IPS-18a (cell line): ENCODE measurements at regions not wholly inside any gene's neighbourhood (a gene's known extent, or its start where the extent isn't known, plus 50 kb on each side); places are given as distances from the start of the nearest gene placed in this dataset.
"Not testable (repeated sequence)": the region's sequence is repeated elsewhere in the genome, so short reads cannot be mapped to it uniquely, and the experiment has no call there.

Experiments used
- H3K27ac ChIP-seq: one replicate; pipeline ENCODE4 v1.5.1; 2013; ENCODE audit warnings: low read length
- H3K27me3 ChIP-seq: one replicate; pipeline ENCODE4 v1.6.1; 2013; ENCODE audit warnings: mild to moderate bottlenecking, low read length; ENCODE audit not compliant: control insufficient read depth, insufficient read depth
- H3K36me3 ChIP-seq: one replicate; pipeline ENCODE4 v1.6.1; 2013; ENCODE audit warnings: low read depth, low read length; ENCODE audit not compliant: control insufficient read depth
- H3K4me1 ChIP-seq: one replicate; pipeline ENCODE4 v1.6.1; 2013; ENCODE audit warnings: low read depth, low read length; ENCODE audit not compliant: control insufficient read depth
- H3K4me3 ChIP-seq: one replicate; pipeline ENCODE4 v1.5.1; 2013; ENCODE audit warnings: low read length
- H3K9ac ChIP-seq: one replicate; pipeline ENCODE4 v1.6.1; 2013; ENCODE audit warnings: mild to moderate bottlenecking, low read length, moderate library complexity
- H3K9me3 ChIP-seq: one replicate; pipeline ENCODE4 v1.6.1; 2013; ENCODE audit warnings: low read depth, low read length; ENCODE audit not compliant: control insufficient read depth

DNA sequence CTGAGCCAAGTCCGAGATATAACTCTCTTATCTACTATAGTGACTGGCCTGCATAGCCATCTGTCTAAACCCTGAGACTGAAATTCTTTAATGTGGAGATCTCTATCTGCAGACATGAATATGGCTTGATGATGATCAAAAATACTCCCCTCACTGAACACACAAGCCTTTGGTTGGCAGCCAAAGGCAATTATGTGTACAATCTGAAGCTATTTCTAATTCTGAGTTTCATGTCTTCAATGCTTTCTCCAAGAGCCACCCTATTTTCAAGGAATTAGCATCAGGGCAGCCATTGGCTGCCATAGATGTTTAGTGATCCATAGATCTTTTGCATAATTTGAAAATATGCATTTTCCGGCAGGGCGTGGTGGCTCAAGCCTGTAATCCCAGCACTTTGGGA is 168.2 kb downstream of the TGFB2 start:
- Histone ChIP-seq H3K4me3 (no peak overlapping the region), H3K9me3 (peaks cover 8% of the 10 kb centered on the region), H3K9ac (no peak overlapping the region), H3K27ac (no peak overlapping the region), H3K4me1 (no peaks in the 10 kb centered on the region), H3K27me3 (no peaks in the 10 kb centered on the region), H3K36me3 (no peaks in the 10 kb centered on the region)

DNA sequence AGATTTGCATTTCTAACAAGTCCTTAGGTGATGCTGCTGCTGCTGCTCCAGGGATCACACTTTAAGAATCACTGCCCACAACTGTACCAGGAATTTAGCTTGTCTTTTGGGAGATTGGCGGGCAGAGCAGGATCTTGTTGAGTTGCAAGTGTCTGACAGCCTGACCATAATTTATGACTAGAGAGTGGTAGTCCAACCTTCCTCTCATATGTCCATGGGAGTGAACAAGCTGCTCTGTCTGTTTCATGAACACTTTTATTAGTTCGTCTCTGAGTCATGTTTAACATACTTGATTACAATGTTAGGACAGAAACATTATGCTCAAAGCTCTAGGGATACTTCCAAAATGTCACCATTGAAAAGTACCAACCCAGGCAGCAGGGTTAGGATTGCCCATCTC is 169.6 kb downstream of the TGFB2 start:
- Histone ChIP-seq H3K4me1 (no peaks in the 10 kb centered on the region), H3K9ac (no peak overlapping the region), H3K27ac (no peak overlapping the region), H3K9me3 (no peaks in the 10 kb centered on the region), H3K36me3 (no peaks in the 10 kb centered on the region), H3K4me3 (no peak overlapping the region), H3K27me3 (no peaks in the 10 kb centered on the region)

DNA sequence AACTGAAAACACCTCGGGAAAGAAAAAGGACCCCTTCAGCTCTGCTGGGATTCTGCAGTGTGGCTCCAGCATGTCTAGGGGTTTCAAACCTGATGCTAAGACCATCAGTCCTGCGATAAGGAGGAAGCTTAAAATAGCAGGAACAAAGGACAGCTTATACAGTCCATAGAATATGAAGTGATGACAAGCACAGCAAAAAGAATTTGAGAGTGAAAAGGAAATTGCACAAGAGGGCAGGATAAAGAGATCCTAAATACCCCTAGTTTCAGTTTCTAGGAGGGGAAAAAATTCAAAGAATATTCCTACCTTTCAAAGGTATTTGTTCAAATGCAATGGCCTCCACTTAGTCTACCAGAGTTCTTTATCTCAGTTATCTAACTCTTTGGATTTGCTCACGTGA is 171.4 kb downstream of the TGFB2 start:
- H3K4me1 ChIP-seq: no peaks in the 10 kb centered on the region
- H3K4me3 ChIP-seq: no peak overlapping the region
- H3K27me3 ChIP-seq: no peaks in the 10 kb centered on the region
- H3K9me3 ChIP-seq: no peaks in the 10 kb centered on the region
- H3K36me3 ChIP-seq: no peaks in the 10 kb centered on the region
- H3K27ac ChIP-seq: no peak overlapping the region
- H3K9ac ChIP-seq: no peak overlapping the region

DNA sequence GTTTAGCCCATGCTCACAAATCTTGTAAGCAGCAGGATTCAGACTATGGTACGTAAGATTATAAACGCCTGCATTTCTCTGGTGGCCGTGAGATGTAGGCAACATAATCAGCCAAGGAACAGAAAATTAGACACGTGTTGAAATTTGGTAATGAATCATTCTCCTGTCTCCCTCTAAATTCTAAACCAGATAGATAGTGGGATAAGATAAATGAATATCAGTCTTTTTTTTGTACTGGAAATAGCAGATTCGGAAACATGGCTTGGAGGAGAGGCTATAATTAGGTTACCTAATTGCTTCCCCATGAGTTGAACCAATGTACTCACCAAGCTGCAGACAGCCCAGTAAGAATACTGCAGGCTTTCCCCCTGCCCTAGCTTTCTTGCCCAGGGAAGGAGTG is 172.3 kb downstream of the TGFB2 start:
- Histone ChIP-seq H3K27me3 (no peaks in the 10 kb centered on the region), H3K4me3 (no peak overlapping the region), H3K9me3 (no peaks in the 10 kb centered on the region), H3K27ac (no peak overlapping the region), H3K4me1 (no peaks in the 10 kb centered on the region), H3K36me3 (no peaks in the 10 kb centered on the region), H3K9ac (no peak overlapping the region)

DNA sequence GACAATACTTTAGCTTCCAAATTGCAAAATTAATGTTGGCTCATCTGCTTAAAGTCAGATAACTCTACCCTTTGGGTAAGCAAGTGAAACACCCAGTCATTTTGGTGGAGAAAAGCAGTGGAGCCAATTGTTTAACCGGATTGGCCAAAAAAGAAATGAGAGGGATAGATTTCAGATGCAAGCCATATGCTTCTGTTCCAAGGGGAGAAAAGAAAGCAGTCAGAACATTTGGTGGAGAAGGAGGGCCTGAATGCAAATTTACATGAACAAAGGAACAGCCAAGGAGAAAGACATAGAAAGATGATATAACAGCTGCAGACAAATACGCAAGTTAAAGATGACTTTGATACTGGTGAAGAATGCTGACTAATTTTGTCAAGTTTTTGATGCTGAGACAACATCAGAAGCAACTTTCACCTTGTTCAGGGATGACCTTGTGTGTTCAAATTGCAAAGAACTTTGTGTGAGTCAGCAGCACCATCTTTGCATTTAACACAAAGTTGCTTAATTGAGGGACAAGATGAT is 173.1 kb downstream of the TGFB2 start:
- H3K9ac ChIP-seq: no peak overlapping the region
- H3K9me3 ChIP-seq: no peaks in the 10 kb centered on the region
- H3K36me3 ChIP-seq: no peaks in the 10 kb centered on the region
- H3K4me1 ChIP-seq: no peaks in the 10 kb centered on the region
- no peak overlapping the region for H3K4me3 ChIP-seq
- no peak overlapping the region for H3K27ac ChIP-seq
- H3K27me3 ChIP-seq: no peaks in the 10 kb centered on the region

DNA sequence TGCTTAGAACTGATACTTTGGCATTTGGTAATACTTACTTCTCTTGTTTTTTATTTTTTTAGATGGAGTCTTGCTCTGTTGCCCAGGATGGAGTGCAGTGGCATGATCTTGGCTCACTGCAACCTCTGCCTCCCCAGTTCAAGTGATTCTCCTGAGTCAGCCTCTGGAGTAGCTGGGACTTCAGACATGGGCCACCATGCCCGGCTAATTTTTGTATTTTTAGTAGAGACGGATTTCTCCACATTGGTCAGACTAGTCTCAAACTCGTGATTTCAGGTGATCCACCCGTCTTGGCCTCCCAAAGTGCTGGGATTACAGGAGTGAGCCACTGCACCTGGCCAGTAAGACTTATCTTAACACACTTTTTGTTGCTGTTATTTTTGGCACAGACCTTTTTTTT is 175.5 kb downstream of the TGFB2 start:
- not testable (repeated sequence) for H3K36me3 ChIP-seq, H3K27ac ChIP-seq, H3K9ac ChIP-seq, H3K9me3 ChIP-seq, H3K27me3 ChIP-seq, H3K4me1 ChIP-seq, H3K4me3 ChIP-seq

DNA sequence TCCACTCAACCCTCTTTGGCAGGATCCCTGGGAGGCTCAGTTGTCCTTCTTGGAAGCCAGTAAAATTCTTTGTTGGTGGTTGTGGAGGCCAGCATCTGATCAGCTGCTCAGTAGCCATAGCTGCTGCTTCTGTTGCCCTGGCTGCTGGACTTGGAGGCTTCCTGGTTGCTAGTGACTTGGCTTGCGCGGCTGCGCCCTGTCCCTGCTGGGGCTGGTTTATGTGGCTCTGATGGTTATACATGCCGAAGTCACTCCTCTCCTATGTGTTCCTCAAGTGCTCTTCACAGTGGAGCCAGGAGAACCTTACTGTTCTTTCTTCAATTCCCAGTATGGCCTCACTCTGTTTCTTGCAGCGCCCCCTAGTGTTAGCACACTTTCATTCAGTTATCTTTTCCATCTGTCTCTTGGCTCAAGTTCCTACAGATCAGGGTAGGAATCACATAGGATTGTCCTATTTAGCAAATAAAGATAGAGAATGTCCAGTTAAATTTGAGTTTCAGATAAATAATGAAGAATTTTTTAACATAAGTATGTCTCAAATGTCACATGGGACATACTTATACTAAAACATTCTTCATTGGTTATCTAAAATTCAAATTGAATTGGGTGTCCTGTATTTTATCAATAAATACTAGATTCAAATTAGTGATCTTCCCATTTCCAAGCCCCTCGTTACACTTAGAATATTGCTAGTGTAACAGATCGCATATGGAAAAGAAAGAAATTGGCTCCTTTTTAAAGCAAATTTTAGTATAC is 176.5 kb downstream of the TGFB2 start:
- Histone ChIP-seq H3K9ac (no peak overlapping the region), H3K36me3 (no peaks in the 10 kb centered on the region), H3K4me3 (no peak overlapping the region), H3K27ac (no peak overlapping the region), H3K27me3 (no peaks in the 10 kb centered on the region), H3K4me1 (no peaks in the 10 kb centered on the region), H3K9me3 (no peaks in the 10 kb centered on the region)

DNA sequence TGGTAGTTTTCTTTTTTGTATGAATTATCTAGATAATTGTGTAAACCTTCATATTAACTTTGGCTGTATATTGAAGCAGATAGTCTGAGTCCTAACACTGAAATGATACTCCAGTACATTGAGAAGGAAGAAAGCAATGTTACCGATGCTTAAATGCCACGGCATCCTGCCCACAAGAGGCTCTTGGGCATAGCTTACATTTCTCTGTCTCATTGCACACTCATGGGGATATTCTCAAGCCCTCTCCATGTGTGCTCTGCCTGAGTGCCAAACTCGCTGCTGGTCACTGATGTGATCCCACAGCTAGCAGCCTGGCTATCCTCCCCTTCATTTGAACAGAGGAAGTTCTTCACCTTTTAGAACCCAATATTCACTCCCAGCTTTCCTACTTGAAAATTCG is 179.4 kb downstream of the TGFB2 start:
- Histone ChIP-seq H3K27ac (no peak overlapping the region), H3K9me3 (no peaks in the 10 kb centered on the region), H3K9ac (no peak overlapping the region), H3K4me1 (no peaks in the 10 kb centered on the region), H3K36me3 (no peaks in the 10 kb centered on the region), H3K4me3 (no peak overlapping the region), H3K27me3 (no peaks in the 10 kb centered on the region)

DNA sequence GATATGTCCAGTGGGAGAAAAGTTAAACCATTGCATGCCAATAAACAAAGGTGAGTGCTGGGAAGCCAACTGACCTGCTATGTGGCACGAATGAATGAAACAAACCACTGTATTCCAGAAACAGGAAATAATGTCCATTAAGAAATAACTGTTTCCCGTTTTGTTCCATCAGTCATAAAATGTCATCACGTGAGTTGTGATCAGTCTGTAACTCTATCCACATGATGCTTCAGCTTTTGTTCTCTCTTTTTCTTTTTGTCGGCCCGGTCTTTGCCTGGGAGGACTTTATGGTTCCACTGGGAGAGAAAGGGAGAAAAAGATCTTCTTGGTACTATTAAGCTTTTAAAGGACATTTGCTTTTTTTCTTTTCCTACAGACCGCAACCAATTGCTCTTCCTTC is 179.9 kb downstream of the TGFB2 start:
- Histone ChIP-seq H3K9me3 (no peaks in the 10 kb centered on the region), H3K27me3 (no peaks in the 10 kb centered on the region), H3K9ac (no peak overlapping the region), H3K27ac (no peak overlapping the region), H3K4me3 (no peak overlapping the region), H3K36me3 (no peaks in the 10 kb centered on the region), H3K4me1 (no peaks in the 10 kb centered on the region)

DNA sequence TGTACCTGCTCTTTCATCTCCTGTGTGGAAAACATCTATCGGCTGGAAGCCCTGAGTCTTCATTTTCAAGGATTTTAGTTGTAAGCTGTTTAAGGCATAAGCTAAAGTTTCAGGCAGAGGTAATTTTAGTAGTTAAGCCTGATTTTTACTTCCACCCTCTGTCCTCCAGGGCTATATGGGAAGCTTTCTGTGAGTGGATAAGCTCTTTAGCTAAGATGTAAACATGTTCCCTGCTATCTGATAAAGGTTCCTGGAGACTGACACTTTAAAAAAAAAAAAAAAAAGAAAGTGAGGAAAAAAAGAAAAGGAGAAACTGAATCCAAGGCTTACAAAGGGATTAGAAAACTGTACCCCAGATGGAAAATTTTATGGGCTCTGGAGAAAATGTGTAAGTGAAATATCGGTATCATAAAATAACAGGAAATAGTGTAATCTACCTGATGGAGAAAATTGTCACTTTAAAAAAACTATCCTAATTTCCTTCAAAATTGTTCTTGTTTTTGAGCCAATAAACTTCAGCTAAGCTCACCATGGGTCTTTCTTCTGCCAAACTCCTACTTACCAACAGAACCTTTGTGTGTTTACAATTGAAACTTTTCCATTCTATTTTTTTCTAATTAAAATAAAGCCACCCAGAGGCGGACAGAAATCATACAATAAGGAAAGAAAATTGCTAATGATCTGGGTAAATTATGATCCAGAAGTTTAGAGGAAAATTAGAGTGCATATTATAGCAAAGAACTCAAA is 180.5 kb downstream of the TGFB2 start:
- H3K27ac ChIP-seq: no peak overlapping the region
- no peak overlapping the region for H3K4me3 ChIP-seq
- H3K9me3 ChIP-seq: no peaks in the 10 kb centered on the region
- H3K9ac ChIP-seq: no peak overlapping the region
- H3K27me3 ChIP-seq: no peaks in the 10 kb centered on the region
- H3K36me3 ChIP-seq: no peaks in the 10 kb centered on the region
- no peaks in the 10 kb centered on the region for H3K4me1 ChIP-seq

DNA sequence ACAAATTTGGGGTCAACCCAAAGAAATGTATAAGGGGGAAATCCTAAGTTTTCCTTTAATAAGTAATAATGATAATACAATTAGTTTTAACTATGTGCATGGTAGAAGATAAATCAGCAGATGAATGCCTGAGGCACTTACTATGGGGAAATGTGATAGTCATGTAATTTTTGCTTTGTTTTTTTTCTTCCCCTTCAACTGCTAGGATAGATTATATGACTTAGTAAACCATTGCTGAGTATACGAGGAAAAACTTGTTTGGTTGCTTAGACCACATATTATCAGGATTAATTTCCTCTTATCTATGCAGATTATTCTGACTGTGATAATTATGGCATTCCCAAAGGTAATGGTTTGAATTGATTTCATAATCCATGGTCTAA is 181.1 kb downstream of the TGFB2 start:
- Histone ChIP-seq H3K9ac (no peak overlapping the region), H3K36me3 (no peaks in the 10 kb centered on the region), H3K9me3 (no peaks in the 10 kb centered on the region), H3K4me1 (no peaks in the 10 kb centered on the region), H3K27ac (no peak overlapping the region), H3K27me3 (no peaks in the 10 kb centered on the region), H3K4me3 (no peak overlapping the region)

DNA sequence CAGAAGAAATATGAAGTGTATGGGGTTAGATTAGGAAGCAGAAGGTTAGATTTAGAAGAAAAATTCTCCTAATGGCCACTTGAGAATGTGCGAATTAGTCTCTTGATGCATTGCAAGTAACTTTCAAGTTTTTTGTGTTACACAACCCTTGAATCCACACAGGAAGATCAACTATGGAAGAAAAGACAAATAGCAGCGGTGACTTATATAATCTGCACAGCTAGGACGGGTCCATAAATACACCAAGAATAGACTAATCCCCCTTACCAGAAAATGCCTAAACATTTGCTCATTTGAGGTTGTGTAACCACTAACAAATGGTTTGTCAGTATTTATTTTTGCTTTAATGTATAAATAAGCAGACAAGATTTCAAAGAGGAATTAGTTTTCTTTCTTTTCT is 182.6 kb downstream of the TGFB2 start:
- H3K27me3 ChIP-seq: no peaks in the 10 kb centered on the region
- no peak overlapping the region for H3K9ac ChIP-seq
- no peaks in the 10 kb centered on the region for H3K9me3 ChIP-seq
- H3K36me3 ChIP-seq: no peaks in the 10 kb centered on the region
- H3K27ac ChIP-seq: no peak overlapping the region
- no peak overlapping the region for H3K4me3 ChIP-seq
- H3K4me1 ChIP-seq: no peaks in the 10 kb centered on the region
